Spleen (tissue), 11 donors: ENCODE measurements at regions not wholly inside any gene's neighbourhood (a gene's known extent, or its start where the extent isn't known, plus 50 kb on each side); places are given as distances from the start of the nearest gene placed in this dataset.
"Not testable (repeated sequence)": the region's sequence is repeated elsewhere in the genome, so short reads cannot be mapped to it uniquely, and the experiment has no call there.

Experiments used
- DNase-seq: peaks from one replicate; pipeline ENCODE4 v3.0.0-alpha.2; 2020
- H3K27ac ChIP-seq, 8 donors: fragments of 200-600 bp; sonication (generic) in 7 of 8; 1 replicate in 4 of 8; 2 replicates in 4 of 8; pipeline versions ENCODE4 v1.5.0 to v1.8.0; 2016 to 2021; ENCODE audit warnings: inconsistent platforms in 4 of 8, mild to moderate bottlenecking in 4 of 8, moderate library complexity in 1 of 8
- H3K27me3 ChIP-seq, 7 donors: fragments of 200-600 bp; sonication (generic) in 6 of 7; replicated peaks in 1 of 7; 1 replicate in 4 of 7; 2 replicates in 3 of 7; pipeline versions ENCODE4 v1.5.0 to v1.8.0; 2016 to 2021; ENCODE audit warnings: inconsistent platforms in 3 of 7, mild to moderate bottlenecking in 1 of 7
- H3K36me3 ChIP-seq, 6 donors: fragments of 200-600 bp; sonication (generic) in 5 of 6; 1 replicate in 4 of 6; 2 replicates in 2 of 6; pipeline versions ENCODE4 v1.5.0 to v1.8.0; 2016 to 2021; ENCODE audit warnings: inconsistent platforms in 2 of 6
- H3K4me1 ChIP-seq, 6 donors: fragments of 200-600 bp; sonication (generic) in 5 of 6; 1 replicate in 3 of 6; 2 replicates in 3 of 6; pipeline versions ENCODE4 v1.5.0 to v1.8.0; 2016 to 2021; ENCODE audit warnings: inconsistent platforms in 3 of 6
- H3K4me3 ChIP-seq, 8 donors: fragments of 200-600 bp; sonication (generic) in 7 of 8; 1 replicate in 4 of 8; 2 replicates in 4 of 8; pipeline versions ENCODE4 v1.5.0 to v1.8.0; 2016 to 2021; ENCODE audit warnings: inconsistent platforms in 4 of 8, mild to moderate bottlenecking in 4 of 8, moderate library complexity in 2 of 8
- H3K9me3 ChIP-seq, 8 donors: fragments of 200-600 bp; sonication (generic) in 7 of 8; 1 replicate in 4 of 8; 2 replicates in 4 of 8; pipeline versions ENCODE4 v1.5.0 to v1.8.0; 2016 to 2021; ENCODE audit warnings: inconsistent platforms in 4 of 8
- CTCF ChIP-seq, 11 experiments: fragments of 200-600 bp in 7 of 11; fragments of 450-650 bp in 4 of 11; sonication (generic) in 4 of 11; IDR thresholded peaks in 8 of 11; conservative IDR thresholded peaks in 3 of 11; 1 replicate in 7 of 11; 2 replicates in 4 of 11; pipeline versions ENCODE4 v1.4.0 to v1.8.0; 2016 to 2021; ENCODE audit warnings: antibody characterized with exemption in 11 of 11, inconsistent platforms in 4 of 11, mild to moderate bottlenecking in 1 of 11
- POLR2A ChIP-seq, 3 donors: fragments of 450-650 bp; IDR thresholded peaks; one replicate each; pipeline ENCODE4 v1.5.1; 2017; ENCODE audit warnings: antibody characterized with exemption in 3 of 3, mild to moderate bottlenecking in 1 of 3
- POLR2AphosphoS5 ChIP-seq, 3 donors: sonication (generic); formaldehyde crosslinking; IDR thresholded peaks; one replicate each; pipeline ENCODE4 v1.5.1; 2017; ENCODE audit warnings: antibody characterized with exemption in 3 of 3
- WGBS, 5 donors: extraction: QIAGEN DNeasy Blood & Tissue Kit in 3 of 5; methylation state at CpG; one replicate each; pipeline versions ENCODE4 v1.1.5 to v1.1.7; 2013 to 2018; 5-methylcytosine and 5-hydroxymethylcytosine counted together
- intact Hi-C: fragments of 100-400 bp; cut with DNase I; formaldehyde crosslinking; loops from one replicate; pipeline ENCODE4 v1.15.0; 2023; ENCODE audit warnings: low total_unique reads
- donor health status: healthy with polysubstance abuse.
- donor health status: DM: no; HTN: no; CAD: no; lungs with moderate emphysema.
- donor health status: DM: no; HTN: no; CAD: no.
- donor health status: Bipolar disorder and iron deficiency.
- donor health status: healthy.
- donor health status: DM: no; HTN: no; CAD: no.
- donor health status: DM: yes; HTN: yes; CAD: no.

- TF ChIP-seq POLR2A (IDR thresholded peaks at IDR 0.05), result no peak
- TF ChIP-seq POLR2AphosphoS5 (IDR thresholded peaks at IDR 0.05), result no peak
- no peak for TF ChIP-seq CTCF (IDR thresholded peaks at IDR 0.05 in 8 of 11, conservative IDR thresholded peaks at IDR 0.05 in 3 of 11)
- WGBS, 5 donors, result 77 to 94% (median 81%) methylated on average over 4 of the region's 4 CpGs
These were observed 578.5 kb downstream of the BNC2 start for GRCh38 chr9:16291921-16292320.

GRCh38 chr9:16293610-16294009, 576.9 kb downstream of the BNC2 start:
- H3K9me3 ChIP-seq, result peaks cover 0 to 6% (median 0%) of the 10 kb centered on the region in 8 donors
- no peaks in the 10 kb centered on the region for H3K4me1 ChIP-seq
- no peak for TF ChIP-seq POLR2AphosphoS5 (IDR thresholded peaks at IDR 0.05)
- TF ChIP-seq CTCF (IDR thresholded peaks at IDR 0.05 in 8 of 11, conservative IDR thresholded peaks at IDR 0.05 in 3 of 11), result no peak
- TF ChIP-seq POLR2A (IDR thresholded peaks at IDR 0.05), result no peak
- peaks cover 0 to 8% (median 0%) of the 10 kb centered on the region in 7 donors for H3K27me3 ChIP-seq
- no peak for DNase-seq
- intact Hi-C loops, result no loop called here
- 59 to 69% (median 65%) methylated on average over 2 of the region's 2 CpGs for WGBS, 5 donors
- H3K36me3 ChIP-seq, result no peaks in the 10 kb centered on the region
- H3K4me3 ChIP-seq, result no peak overlapping the region
- no peak overlapping the region for H3K27ac ChIP-seq

More at GRCh38 chr9:16291921-16292320, 578.5 kb downstream of the BNC2 start:
- H3K36me3 ChIP-seq, result no peaks in the 10 kb centered on the region
- intact Hi-C loops, result no loop called here
- peaks cover 0 to 17% (median 0%) of the 10 kb centered on the region in 7 donors for H3K27me3 ChIP-seq
- no peak overlapping the region for H3K27ac ChIP-seq
- H3K9me3 ChIP-seq, result no peaks in the 10 kb centered on the region
- no peak overlapping the region for H3K4me3 ChIP-seq
- H3K4me1 ChIP-seq, result no peaks in the 10 kb centered on the region
- no peak for DNase-seq

- H3K4me1 ChIP-seq, result no peaks in the 10 kb centered on the region
- H3K36me3 ChIP-seq, result no peaks in the 10 kb centered on the region
- peaks cover 0 to 3% (median 0%) of the 10 kb centered on the region in 7 donors for H3K27me3 ChIP-seq
- DNase-seq, result no peak
- H3K9me3 ChIP-seq, result peaks cover 0 to 6% (median 0%) of the 10 kb centered on the region in 8 donors
- no peak overlapping the region for H3K27ac ChIP-seq
- no peak overlapping the region for H3K4me3 ChIP-seq
- TF ChIP-seq POLR2AphosphoS5 (IDR thresholded peaks at IDR 0.05) (no peak), CTCF (IDR thresholded peaks at IDR 0.05 in 8 of 11, conservative IDR thresholded peaks at IDR 0.05 in 3 of 11) (no peak), POLR2A (IDR thresholded peaks at IDR 0.05) (no peak)
- intact Hi-C loops, result no loop called here
- WGBS, 5 donors, result 79 to 95% (median 80%) methylated on average over 7 of the region's 7 CpGs
These were observed 576.2 kb downstream of the BNC2 start for GRCh38 chr9:16294133-16294770.

GRCh38 chr9:16294940-16295339, 575.5 kb downstream of the BNC2 start:
- H3K36me3 ChIP-seq, H3K4me3 ChIP-seq, DNase-seq, H3K27me3 ChIP-seq, intact Hi-C loops, H3K27ac ChIP-seq, H3K4me1 ChIP-seq, H3K9me3 ChIP-seq: not testable (repeated sequence)
- 58 to 84% (median 80%) methylated on average over 5 of the region's 5 CpGs for WGBS, 5 donors

GRCh38 chr9:16299368-16299767, 571.1 kb downstream of the BNC2 start:
- H3K27ac ChIP-seq, H3K27me3 ChIP-seq, intact Hi-C loops, H3K36me3 ChIP-seq, H3K4me1 ChIP-seq, H3K4me3 ChIP-seq, H3K9me3 ChIP-seq, DNase-seq: not testable (repeated sequence)
- WGBS, 5 donors, result 80 to 96% (median 85%) methylated on average over 3 of the region's 3 CpGs
